ENCODE measurements at regions not wholly inside any gene's neighbourhood (a gene's known extent, or its start where the extent isn't known, plus 50 kb on each side); places are given as distances from the start of the nearest gene placed in this dataset.

GRCh38 chr11:115874843-115875242 is 370.6 kb upstream of the CADM1 start (continued):
- TF ChIP-seq CTCF (IDR thresholded peaks at IDR 0.05; ENCODE audit: low read depth, low read length, missing input control) = no peak

- Histone ChIP-seq H3K4me1 (ENCODE audit: control insufficient read depth in 4 of 4, insufficient read depth in 4 of 4, low read length in 3 of 4) (no peaks in the 10 kb centered on the region), H3K36me3 (ENCODE audit: control insufficient read depth in 4 of 4, insufficient read depth in 3 of 4, low read depth in 1 of 4, low read length in 3 of 4) (no peaks in the 10 kb centered on the region), H3K9me3 (ENCODE audit: control insufficient read depth in 4 of 4, low read length in 3 of 4) (no peaks in the 10 kb centered on the region), H3K9ac (ENCODE audit: low read depth in 1 of 2, low read length in 2 of 2) (no peak overlapping the region), H3K4me3 (ENCODE audit: low read depth in 1 of 3, low read length in 3 of 3) (no peak overlapping the region), H3K27me3 (ENCODE audit: control insufficient read depth in 4 of 4, insufficient read depth in 4 of 4, low read length in 3 of 4) (no peaks in the 10 kb centered on the region), H3K27ac (ENCODE audit: low read depth in 1 of 2, low read length in 2 of 2) (no peak overlapping the region)
- TF ChIP-seq TAF1 (conservative IDR thresholded peaks at IDR 0.05) (no peak), ATF3 (IDR thresholded peaks at IDR 0.05) (no peak), CTCF (IDR thresholded peaks at IDR 0.05; ENCODE audit: low read depth, low read length, missing input control) (no peak), GABPA (IDR thresholded peaks at IDR 0.05 in 1 of 2, conservative IDR thresholded peaks at IDR 0.05 in 1 of 2) (no peak), FOXA2 (IDR thresholded peaks at IDR 0.05) (no peak), FOXA1 (IDR thresholded peaks at IDR 0.05) (no peak), EGR1 (IDR thresholded peaks at IDR 0.05; ENCODE audit: low read depth in 2 of 2) (no peak)
- WGBS = 51% methylated on average over 5 of the region's 5 CpGs
- no peak for DNase-seq (ENCODE audit: low spot score)
Observed at GRCh38 chr11:115873813-115874212, 369.6 kb upstream of the CADM1 start.

GRCh38 chr11:115872416-115872815 is 368.2 kb upstream of the CADM1 start:
- no peaks in the 10 kb centered on the region for H3K4me1 ChIP-seq (ENCODE audit: control insufficient read depth in 4 of 4, insufficient read depth in 4 of 4, low read length in 3 of 4)
- 68% methylated on average over 5 of the region's 5 CpGs for WGBS
- H3K9me3 ChIP-seq (ENCODE audit: control insufficient read depth in 4 of 4, low read length in 3 of 4) = no peaks in the 10 kb centered on the region
- H3K27me3 ChIP-seq (ENCODE audit: control insufficient read depth in 4 of 4, insufficient read depth in 4 of 4, low read length in 3 of 4) = no peaks in the 10 kb centered on the region
- H3K4me3 ChIP-seq (ENCODE audit: low read depth in 1 of 3, low read length in 3 of 3) = no peak overlapping the region
- H3K9ac ChIP-seq (ENCODE audit: low read depth in 1 of 2, low read length in 2 of 2) = no peak overlapping the region
- no peak for DNase-seq (ENCODE audit: low spot score)
- H3K36me3 ChIP-seq (ENCODE audit: control insufficient read depth in 4 of 4, insufficient read depth in 3 of 4, low read depth in 1 of 4, low read length in 3 of 4) = no peaks in the 10 kb centered on the region
- H3K27ac ChIP-seq (ENCODE audit: low read depth in 1 of 2, low read length in 2 of 2) = no peak overlapping the region
- TF ChIP-seq GABPA (IDR thresholded peaks at IDR 0.05 in 1 of 2, conservative IDR thresholded peaks at IDR 0.05 in 1 of 2) (no peak), RXRA (IDR thresholded peaks at IDR 0.05) (no peak), NR2F2 (IDR thresholded peaks at IDR 0.05) (no peak), ZBTB33 (IDR thresholded peaks at IDR 0.05) (no peak), HNF4G (IDR thresholded peaks at IDR 0.05) (no peak), FOXA1 (IDR thresholded peaks at IDR 0.05) (no peak)
